HG03432 (cell line): ENCODE measurements at regions not wholly inside any gene's neighbourhood (a gene's known extent, or its start where the extent isn't known, plus 50 kb on each side); places are given as distances from the start of the nearest gene placed in this dataset.
"Not testable (repeated sequence)": the region's sequence is repeated elsewhere in the genome, so short reads cannot be mapped to it uniquely, and the experiment has no call there.

Source experiments
- ATAC-seq: cut with Tn5 transposase; IDR thresholded peaks from one replicate; pipeline ENCODE4 v1.9.1; 2021; ENCODE audit warnings: mild to moderate bottlenecking, moderate library complexity; ENCODE audit not compliant: unreplicated experiment

DNA sequence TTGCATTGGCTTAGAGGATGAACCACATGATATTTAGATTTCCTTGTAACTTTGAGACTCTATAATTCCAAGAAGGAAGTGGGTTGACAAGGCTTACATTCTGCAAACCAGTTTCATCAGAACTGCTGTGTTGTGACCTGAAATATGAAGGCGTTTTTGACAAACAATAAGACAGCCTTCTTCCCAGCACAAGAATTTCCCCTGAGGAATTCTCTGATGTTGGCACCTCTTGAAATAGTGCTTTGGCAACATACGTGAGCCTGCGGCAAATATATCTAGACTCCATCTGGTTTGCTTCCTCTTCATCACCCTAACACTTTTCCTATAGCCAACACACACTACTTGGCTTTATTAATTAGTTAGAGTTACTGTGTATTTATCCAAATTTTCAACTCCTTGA, 585.5 kb upstream of the SOX9 start:
- ATAC-seq = no peak

DNA sequence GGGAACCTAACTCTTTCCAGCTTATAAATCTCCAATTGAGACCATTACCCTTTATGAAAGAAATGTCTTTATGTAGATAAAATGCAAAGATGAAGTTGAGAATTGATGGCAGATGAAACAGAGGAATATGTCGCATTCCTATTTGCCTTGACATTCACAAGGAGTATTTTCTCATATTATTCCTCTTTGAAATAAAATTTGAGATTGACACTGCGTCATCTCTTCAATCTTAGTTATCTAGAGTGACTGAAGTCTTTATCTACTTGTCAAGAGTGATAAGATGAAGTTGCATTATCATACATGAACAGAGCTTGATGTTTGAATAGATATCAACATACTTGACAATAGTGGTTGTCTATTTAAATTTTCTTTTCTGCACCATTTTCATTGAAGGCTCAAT, 574.4 kb upstream of the SOX9 start:
- ATAC-seq = no peak

DNA sequence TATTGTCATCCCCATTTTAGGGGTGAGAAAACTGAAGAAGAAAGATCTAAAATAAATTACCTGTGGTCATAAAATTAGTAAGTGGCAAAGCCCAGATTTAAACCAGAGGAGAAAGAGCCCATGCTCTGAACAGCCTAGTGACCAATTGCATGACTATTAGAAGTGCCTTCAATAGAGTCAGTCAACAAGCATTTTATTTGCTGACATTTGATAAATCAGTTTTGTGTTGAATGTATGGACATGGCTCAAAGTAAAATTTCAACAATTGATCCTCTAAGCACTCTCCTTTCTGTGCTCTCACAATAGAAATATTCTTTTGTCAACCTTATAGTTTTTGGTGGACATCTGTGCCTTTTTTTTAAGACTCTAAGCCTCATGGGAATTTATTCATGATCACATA, 572.9 kb upstream of the SOX9 start:
- ATAC-seq = no peak

- ATAC-seq = no peak
These were observed 572.2 kb upstream of the SOX9 start for GRCh38 chr17:71548540-71549190.

DNA sequence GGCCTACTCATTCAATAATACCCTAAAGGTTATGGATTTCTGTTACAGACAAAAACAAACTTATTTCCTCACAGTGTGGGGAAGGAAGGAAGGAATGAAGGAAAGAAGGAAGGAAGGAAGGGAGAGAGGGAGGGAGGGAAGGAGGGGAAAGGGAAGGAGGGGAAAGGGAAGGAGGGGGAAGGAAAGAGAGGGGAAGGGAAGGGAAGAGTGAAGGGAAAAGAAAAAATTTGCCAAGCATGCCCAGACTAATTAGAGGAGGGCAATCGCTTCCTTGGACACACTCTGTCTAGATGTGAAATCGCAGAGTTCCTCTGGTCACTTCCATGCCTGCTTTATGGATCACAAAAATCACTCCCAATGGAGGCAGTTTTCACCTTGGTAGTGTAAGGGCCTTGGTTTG, 570.1 kb upstream of the SOX9 start:
- ATAC-seq = no peak

DNA sequence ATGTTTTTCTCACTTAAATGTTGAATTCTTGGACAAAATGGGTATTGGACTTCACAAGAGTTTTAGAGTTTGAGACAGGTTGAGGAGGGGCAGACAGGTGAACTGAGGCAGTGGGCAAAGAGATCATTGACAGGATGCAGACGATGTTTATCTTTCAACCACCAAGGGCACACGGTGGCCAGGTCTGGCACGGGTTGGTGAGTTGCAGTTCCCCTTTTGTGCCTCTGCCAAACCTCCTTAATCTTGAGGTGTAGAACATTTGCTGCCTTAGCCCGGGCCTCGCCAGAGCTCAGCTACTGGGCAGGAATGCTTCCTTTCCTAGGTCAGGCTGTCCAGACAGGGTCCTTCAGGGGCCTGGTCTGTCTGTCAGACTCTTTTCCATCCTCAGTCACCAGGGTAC, 567.4 kb upstream of the SOX9 start:
- ATAC-seq = no peak

DNA sequence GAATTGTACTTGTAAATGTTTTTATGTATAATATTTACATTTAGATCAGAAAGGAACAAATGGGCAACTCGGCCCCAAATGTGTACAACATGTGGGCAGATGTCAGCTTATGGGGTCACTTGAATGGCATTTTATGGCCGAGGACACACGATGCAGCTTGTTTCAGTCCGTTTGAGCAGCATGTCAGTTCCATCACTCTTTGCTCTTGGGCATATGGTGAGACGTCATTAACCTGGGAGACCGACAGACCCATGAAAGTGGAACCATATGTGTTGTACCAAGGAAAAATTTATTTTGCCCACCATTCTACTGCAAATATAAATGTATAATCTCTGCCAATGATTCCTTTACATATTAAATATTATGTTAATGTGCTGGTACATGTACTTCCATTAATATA, 561.9 kb upstream of the SOX9 start:
- no peak for ATAC-seq

- no peak for ATAC-seq
These were observed 548.5 kb upstream of the SOX9 start for GRCh38 chr17:71572343-71572742.

GRCh38 chr17:71578446-71578845, 542.4 kb upstream of the SOX9 start:
- no peak for ATAC-seq

GRCh38 chr17:71580220-71580619, 540.6 kb upstream of the SOX9 start:
- ATAC-seq = no peak

DNA sequence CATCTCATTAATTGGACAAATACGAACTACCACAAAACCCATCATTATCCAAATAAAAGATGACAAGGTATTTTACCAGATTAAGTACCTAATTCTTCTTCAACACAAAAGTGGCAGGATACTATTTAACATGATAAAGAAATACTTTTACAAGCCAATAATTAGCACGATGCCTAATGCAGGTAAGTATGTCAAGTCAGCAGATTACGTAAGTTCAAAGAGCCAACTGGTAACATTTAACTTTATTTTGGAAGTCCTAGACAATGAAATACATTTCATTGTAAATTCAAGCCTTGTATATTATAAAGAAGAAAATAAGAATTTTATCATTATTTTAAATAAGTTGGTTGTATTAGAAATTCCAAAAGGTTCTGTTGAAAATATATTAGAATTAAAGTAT, 535.3 kb upstream of the SOX9 start:
- ATAC-seq = no peak

DNA sequence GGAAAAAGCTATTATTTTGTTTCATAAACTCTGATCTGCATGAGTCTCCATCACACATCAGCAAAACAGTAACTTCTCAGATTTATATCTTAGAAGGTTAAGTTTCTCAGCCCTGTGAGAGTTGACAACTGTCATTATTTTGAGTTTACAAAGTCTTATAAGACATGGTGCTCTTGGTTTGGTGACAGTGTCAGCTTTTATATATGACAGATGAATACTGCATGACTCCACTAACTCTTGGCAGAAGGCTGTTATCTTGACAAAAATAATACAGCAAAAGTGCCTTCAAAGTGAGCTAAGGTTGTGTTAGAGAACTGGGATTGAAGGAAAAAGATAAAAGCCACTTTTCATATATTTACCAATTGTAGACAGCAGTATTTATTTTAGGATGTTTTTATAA, 528.4 kb upstream of the SOX9 start:
- no peak for ATAC-seq

DNA sequence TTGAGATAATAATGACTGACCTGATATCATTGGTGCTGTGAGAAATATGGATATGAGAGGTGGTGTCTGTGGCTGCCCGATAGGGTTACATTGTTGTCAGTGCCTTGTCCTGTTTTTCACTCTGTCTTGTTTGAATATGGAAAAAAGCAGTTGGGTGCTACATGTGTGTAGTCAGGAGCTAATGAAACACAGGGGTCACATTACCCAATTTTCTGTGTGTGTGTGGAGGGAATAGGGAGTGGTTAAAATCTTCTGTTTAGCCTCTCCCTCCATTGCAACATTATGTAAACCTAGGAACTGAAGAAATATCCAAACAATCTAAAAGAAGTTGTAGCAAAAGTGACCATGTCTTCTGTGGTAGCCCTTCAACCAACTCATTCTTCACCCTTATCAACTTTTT, 527.7 kb upstream of the SOX9 start:
- no peak for ATAC-seq

DNA sequence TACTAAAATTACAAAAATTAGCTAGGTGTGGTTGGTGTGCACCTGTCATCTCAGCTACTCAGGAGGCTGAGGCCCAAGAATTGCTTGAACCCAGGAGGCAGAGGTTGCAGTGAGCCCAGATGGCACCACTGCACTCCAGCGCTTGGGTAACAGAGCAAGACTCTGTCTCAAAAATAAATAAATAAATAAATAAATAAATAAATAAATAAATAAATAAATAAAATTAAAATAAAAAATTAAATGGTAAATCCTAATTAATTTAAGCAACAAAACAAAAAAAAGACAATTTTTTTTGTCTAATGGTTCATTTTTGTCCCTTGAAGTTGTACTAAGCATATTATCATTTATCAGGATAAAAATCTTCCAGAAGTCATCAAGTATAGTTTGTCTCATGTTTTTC, 521.2 kb upstream of the SOX9 start:
- not testable (repeated sequence) for ATAC-seq

- ATAC-seq = no peak
These were observed 520.6 kb upstream of the SOX9 start for GRCh38 chr17:71600137-71600789.

GRCh38 chr17:71601894-71602504, 518.8 kb upstream of the SOX9 start:
- no peak for ATAC-seq

DNA sequence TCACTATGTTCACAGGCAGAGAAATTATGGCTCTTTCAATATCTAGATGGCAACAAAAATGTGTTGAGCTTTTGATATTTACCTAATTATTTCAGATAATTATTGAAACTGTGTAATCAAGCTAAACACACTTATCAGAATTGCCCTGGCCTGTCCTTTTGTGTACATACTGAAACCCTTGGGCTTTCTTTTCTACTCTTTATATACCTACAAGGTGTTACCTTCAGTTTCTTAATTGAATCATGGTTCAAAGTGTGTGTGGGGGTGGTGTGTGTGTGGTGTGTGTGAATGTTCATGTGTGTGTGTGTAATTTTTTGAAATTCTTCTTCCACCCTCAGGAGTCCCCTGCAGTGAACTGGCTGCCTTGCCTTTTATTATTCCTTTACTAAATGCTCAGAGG, 506.8 kb upstream of the SOX9 start:
- ATAC-seq = no peak

DNA sequence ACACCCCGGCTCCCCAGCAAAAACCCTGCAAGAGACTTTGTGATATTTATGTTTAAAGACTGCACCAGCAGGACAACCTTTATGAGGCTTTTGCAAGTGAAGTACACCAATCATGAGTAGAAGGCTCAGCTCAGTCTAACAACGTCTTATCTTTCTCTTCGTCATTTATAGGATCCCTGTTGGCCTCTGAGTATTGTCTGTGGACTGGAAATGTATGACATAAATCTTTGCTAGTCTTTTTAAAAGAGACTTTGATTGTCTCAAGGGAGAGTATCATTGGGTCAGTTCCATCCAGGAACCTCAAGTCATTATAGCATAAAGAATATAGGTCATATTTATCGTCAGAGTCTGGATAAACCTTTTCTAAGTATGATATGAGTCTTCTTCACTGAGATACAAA, 505.0 kb upstream of the SOX9 start:
- ATAC-seq = no peak

DNA sequence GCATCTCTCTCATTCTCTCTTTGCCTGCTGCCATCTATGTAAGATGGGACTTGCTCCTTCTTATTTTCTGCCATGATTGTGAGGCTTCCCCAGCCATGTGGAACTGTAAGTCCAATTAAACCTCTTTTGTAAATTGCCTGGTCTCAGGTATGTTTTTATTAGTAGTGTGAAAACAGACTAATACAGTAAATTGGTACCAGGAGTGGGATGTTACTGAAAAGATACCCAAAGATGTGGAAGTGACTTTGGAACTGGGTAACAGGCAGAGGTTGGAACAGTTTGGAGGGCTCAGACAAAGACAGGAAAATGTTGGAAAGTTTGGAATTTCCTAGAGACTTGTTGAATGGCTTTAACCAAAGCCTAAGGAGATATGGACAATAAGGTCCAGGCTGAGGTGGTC, 503.1 kb upstream of the SOX9 start:
- not testable (repeated sequence) for ATAC-seq

DNA sequence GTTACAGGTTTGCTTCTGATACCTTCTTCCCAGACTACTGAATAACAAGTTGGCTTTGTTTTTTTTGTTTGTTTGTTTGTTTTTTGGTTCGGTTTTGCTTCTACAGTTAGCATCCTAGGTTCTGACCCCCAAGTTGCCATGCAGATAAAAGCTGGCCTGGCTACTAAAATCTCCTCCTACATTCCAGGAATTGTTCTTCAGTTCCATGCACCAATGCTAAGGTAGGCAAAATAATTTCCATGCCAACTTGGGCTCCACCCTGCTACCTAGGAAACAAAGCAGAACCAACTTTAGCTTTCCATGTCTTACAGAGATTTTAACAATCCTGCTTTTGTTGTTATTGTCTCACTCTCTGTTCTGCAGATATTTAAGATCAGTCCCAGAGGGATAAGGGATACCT, 495.5 kb upstream of the SOX9 start:
- no peak for ATAC-seq

DNA sequence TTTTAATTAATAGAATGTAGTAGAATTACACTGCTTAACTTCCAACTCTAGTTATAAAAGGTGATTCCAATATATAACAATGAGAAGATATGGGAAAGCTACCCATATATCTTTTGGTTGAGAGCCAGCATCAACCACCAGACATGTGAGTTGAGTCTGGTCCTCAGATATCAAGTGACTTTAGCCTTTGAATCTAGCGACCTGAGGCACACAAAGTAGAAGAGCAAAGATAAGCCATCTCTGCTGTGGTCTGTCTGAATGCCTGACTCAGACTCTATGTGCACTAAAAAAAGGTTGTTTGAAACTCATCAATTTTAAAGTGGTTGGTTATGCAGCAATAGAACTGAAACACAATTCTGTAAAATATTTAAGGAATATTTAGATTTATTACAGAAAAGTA, 492.5 kb upstream of the SOX9 start:
- ATAC-seq = no peak

DNA sequence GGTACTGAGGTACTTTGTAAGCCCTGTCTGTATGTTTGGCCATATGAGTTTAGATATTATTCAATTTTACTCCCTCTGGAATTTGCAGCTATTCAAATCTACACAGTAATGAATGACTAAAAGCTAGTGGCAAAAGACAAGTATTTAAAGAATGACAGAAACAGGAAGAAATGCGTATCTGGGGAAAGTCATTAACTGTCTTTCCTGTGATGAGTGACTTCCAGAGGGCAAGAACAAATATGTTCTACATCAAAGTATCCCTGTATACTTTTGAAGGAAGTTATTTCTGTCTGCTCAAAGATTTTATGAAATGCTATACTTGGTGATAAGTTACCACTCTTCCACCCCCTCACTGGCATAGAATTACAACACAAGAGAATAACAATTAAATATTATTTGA, 489.3 kb upstream of the SOX9 start:
- no peak for ATAC-seq

DNA sequence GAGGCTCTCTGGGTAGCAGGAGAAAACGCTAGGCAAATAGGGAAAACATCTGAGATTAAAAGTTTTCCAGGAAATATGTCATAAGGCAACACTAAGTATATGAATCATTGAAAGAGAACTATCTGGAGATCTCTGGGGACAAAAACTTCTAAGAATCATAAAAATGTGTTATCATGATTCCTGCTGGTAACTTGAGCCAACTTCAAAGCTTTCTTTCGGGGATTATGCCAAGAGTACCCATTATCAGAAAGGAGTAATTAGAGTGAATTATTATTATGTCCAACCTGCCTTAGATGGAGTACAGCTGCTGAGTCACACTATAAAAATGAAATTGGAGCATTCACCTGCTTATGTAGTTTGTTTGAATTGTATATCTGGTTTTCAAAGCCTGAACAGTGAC, 488.5 kb upstream of the SOX9 start:
- ATAC-seq = no peak
